Pons (tissue), 1 donor: ENCODE measurements at regions not wholly inside any gene's neighbourhood (a gene's known extent, or its start where the extent isn't known, plus 50 kb on each side); places are given as distances from the start of the nearest gene placed in this dataset.

Experiments used
- DNase-seq: peaks from one replicate; pipeline ENCODE4 v3.0.0-alpha.2; 2016; ENCODE audit warnings: low spot score

- no peak for DNase-seq
These were observed 52.9 kb downstream of the FRMPD3 start for GRCh38 chrX:107502316-107502715.

- DNase-seq = no peak
These were observed 54.6 kb downstream of the FRMPD3 start for GRCh38 chrX:107504006-107504405.

GRCh38 chrX:107505223-107505622 lies 55.8 kb downstream of the FRMPD3 start:
- DNase-seq = no peak

- DNase-seq = no peak
These were observed 57.2 kb downstream of the FRMPD3 start for GRCh38 chrX:107506596-107507031.

GRCh38 chrX:107507093-107507743 lies 57.8 kb downstream of the FRMPD3 start:
- DNase-seq = no peak

- no peak for DNase-seq
These were observed 58.3 kb downstream of the FRMPD3 start for GRCh38 chrX:107507744-107508117.

- no peak for DNase-seq
These were observed 59.5 kb downstream of the FRMPD3 start for GRCh38 chrX:107508925-107509324.

GRCh38 chrX:107514944-107515343 lies 65.5 kb downstream of the FRMPD3 start:
- DNase-seq = no peak

- no peak for DNase-seq
These were observed 72.6 kb downstream of the FRMPD3 start for GRCh38 chrX:107521877-107522586.

- DNase-seq = no peak
These were observed 73.4 kb downstream of the FRMPD3 start for GRCh38 chrX:107522901-107523300.

GRCh38 chrX:107526141-107526540 lies 76.7 kb downstream of the FRMPD3 start:
- no peak for DNase-seq

GRCh38 chrX:107530141-107530540 lies 80.7 kb downstream of the FRMPD3 start:
- DNase-seq = no peak

- DNase-seq = no peak
These were observed 88.4 kb downstream of the FRMPD3 start for GRCh38 chrX:107537815-107538214.

- DNase-seq = no peak
These were observed 87.1 kb upstream of the PRPS1 start for GRCh38 chrX:107541244-107541643.

- no peak for DNase-seq
These were observed 86.3 kb upstream of the PRPS1 start for GRCh38 chrX:107542040-107542439.

GRCh38 chrX:107542500-107542899 lies 85.8 kb upstream of the PRPS1 start:
- DNase-seq = peak; percentile 80

- DNase-seq = no peak
These were observed 80.7 kb upstream of the PRPS1 start for GRCh38 chrX:107547621-107548020.

- no peak for DNase-seq
These were observed 79.5 kb upstream of the PRPS1 start for GRCh38 chrX:107548775-107549174.

GRCh38 chrX:107549504-107549903 lies 78.8 kb upstream of the PRPS1 start:
- DNase-seq = no peak

- DNase-seq = peak; percentile 57
These were observed 76.8 kb upstream of the PRPS1 start for GRCh38 chrX:107551546-107551945.

GRCh38 chrX:107552930-107553329 lies 75.4 kb upstream of the PRPS1 start:
- DNase-seq = no peak

GRCh38 chrX:107556967-107557366 lies 71.3 kb upstream of the PRPS1 start:
- DNase-seq = no peak

- no peak for DNase-seq
These were observed 68.8 kb upstream of the PRPS1 start for GRCh38 chrX:107559506-107559905.

- DNase-seq = no peak
These were observed 68.3 kb upstream of the PRPS1 start for GRCh38 chrX:107560041-107560440.
